ENCODE measurements at regions not wholly inside any gene's neighbourhood (a gene's known extent, or its start where the extent isn't known, plus 50 kb on each side); places are given as distances from the start of the nearest gene placed in this dataset.

- no peak for DNase-seq
Measured at GRCh38 chr12:96134200-96134599, 60.0 kb upstream of the ELK3 start.

DNA sequence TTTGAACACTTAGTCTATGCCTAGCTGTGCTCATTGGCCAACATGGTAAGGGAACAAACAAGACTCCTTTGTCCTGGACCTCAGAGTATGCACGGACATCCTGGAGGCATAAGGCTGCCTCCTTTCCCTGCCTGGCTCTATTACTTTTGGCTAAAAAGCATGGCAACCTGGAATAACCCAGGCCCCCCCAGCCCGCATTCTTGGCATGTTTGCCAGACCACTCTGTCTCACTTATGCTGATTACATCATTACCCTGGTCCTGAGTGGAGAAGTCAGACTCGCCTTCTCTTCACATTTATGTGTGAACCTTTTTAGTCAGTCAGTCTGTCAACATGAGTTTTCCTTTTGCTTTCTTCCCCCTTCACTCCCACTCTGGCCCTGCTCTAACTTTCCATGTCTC is 58.0 kb upstream of the ELK3 start:
- peak; percentile 63 for DNase-seq

GRCh38 chr12:96136725-96137378 is 57.3 kb upstream of the ELK3 start:
- DNase-seq, result no peak

- DNase-seq, result no peak
Measured at GRCh38 chr12:96140174-96140573, 54.0 kb upstream of the ELK3 start.

- DNase-seq, result no peak
Measured at GRCh38 chr12:96141216-96141912, 52.8 kb upstream of the ELK3 start.

DNA sequence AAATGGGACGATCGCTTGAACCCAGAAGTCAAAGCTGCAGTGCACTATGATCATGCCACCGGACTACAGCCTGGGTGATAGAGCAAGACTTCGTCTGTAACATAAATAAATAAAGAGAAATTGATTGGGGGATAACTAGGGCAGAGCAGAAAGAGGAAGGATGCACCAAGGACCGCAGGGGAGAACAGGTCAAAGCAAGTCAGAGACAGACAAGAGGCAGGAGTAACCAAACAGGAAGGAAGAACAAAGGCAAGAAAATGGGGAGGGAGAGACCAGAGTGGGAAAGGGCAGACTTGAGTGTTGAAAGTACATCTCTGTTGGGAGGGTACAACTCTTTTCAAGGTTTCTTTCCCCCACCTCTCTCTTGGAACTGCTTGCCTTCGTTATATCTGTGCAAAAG is 50.8 kb upstream of the ELK3 start:
- no peak for DNase-seq

GRCh38 chr12:96143827-96144565 is 50.2 kb upstream of the ELK3 start:
- no peak for DNase-seq
